ENCODE measurements at regions not wholly inside any gene's neighbourhood (a gene's known extent, or its start where the extent isn't known, plus 50 kb on each side); places are given as distances from the start of the nearest gene placed in this dataset.

DNA sequence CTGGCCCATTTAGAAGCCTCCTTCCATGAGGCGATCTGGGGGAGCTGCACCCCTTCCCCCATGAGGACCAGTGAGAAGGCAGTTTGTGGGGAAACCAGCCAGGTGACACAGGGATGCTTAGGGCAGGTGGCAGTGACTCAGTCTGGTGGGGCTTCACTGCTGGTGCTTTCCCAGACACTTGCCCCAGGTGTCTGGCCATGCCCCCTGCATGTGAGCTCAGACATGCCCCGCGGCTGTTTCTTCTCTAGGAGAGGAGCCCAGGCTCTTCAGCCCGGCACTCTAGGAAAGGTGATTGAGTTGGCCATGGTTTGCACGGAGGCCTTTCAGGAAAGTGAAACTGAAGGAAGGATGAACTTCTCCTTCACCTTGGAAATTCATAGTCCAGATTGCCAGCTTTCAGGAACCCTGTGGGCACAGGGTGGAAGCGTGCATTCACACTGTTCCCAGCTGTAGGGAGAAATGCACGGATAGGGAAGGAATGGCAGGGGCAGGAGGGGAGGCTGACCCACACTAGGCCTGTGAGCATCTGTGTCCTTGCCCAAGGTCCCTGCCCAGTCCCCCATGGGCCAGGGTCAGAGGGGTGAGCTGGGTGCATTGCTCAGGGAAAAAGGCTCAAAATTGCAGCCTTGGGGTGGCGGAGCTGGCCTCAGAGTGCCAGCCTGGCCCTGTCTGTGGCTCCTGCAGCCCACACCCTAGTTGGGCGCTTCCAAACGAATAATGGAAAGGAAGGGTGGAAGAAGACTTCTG is 359.1 kb downstream of the GLRX3 start:
- in situ Hi-C loops (cut with MboI; ENCODE audit: low pct_ligation_motif_present in 1 of 4, low pct_unique_long_range_greater_than_20kb in 1 of 4, low sequenced_read_pairs in 3 of 4) (no loop called here), intact Hi-C loops (cut with DNase I; ENCODE audit: low total_unique reads) (no loop called here)
- 63 to 83% methylated on average over 2 to 10 of the region's 10 CpGs for WGBS, 2 donors (ENCODE audit: low coverage in 1 of 2)
- Histone ChIP-seq H3K27ac (no peak overlapping the region), H3K36me3 (no peaks in the 10 kb centered on the region), H3K4me1 (no peaks in the 10 kb centered on the region), H3K4me3 (no peak overlapping the region), H3K27me3 (no peaks in the 10 kb centered on the region), H3K9me3 (no peaks in the 10 kb centered on the region)
- no peak for DNase-seq
- TF ChIP-seq POLR2AphosphoS5 (IDR thresholded peaks at IDR 0.05) (no peak), EP300 (IDR thresholded peaks at IDR 0.05; ENCODE audit: low read depth) (no peak), CTCF (IDR thresholded peaks at IDR 0.05) (no peak), POLR2A (IDR thresholded peaks at IDR 0.05) (no peak)

GRCh38 chr10:130495891-130496636 is 359.9 kb downstream of the GLRX3 start:
- Histone ChIP-seq H3K4me1 (no peaks in the 10 kb centered on the region), H3K36me3 (no peaks in the 10 kb centered on the region), H3K4me3 (no peak overlapping the region), H3K27ac (no peak overlapping the region), H3K9me3 (no peaks in the 10 kb centered on the region), H3K27me3 (no peaks in the 10 kb centered on the region)
- in situ Hi-C loops (cut with MboI; ENCODE audit: low pct_ligation_motif_present in 1 of 4, low pct_unique_long_range_greater_than_20kb in 1 of 4, low sequenced_read_pairs in 3 of 4) = no loop called here
- intact Hi-C loops (cut with DNase I; ENCODE audit: low total_unique reads) = no loop called here
- 79 to 86% methylated on average over 7 to 14 of the region's 14 CpGs for WGBS, 2 donors (ENCODE audit: low coverage in 1 of 2)
- TF ChIP-seq CTCF (IDR thresholded peaks at IDR 0.05) (no peak), EP300 (IDR thresholded peaks at IDR 0.05; ENCODE audit: low read depth) (no peak), POLR2A (IDR thresholded peaks at IDR 0.05) (no peak), POLR2AphosphoS5 (IDR thresholded peaks at IDR 0.05) (no peak)
- DNase-seq = no peak

DNA sequence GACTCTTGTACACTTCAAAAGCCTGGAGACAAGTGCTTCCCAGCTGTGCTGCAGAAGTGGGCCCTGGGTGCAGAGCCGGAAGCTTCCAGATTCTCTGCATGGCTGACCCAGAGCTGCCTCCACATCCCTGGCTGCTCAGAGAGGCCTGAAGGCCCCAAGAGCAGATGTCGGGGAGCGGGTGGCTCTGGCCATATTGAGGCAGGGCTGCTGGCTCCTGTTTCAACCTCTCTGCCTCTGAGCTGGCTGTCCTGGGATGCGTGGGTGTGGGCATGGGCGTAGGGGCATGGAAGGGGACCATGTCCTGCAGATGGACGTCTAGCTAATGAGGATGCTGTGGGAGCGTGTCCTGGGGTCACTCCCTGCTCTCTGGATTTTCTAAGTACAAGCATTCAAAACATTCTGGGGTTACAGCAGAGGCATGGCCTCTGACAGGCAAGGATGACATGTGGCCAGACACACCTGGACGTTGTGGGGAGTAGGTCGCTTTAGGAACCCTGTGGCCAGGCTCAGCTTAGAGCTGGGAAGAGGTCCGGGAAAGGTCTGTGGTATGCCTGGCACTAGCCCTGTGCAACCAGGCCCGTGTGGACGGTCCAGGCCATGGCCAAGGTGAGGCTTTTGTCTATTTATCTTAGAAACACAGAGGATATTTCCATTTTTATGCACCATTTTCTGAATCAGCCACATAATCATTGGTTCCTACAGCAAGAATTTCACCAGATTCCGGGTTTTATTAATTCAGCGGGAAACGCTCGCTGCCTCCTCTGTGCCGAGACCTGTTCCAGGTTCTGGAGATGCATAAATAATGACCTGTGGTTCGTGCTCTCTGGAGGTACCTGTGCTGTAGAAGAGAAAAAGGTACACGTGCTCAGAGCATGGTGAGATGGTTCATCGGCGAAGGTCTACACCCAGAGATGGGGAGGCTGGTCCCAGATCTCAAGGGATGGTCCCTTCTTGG is 361.1 kb downstream of the GLRX3 start:
- no peaks in the 10 kb centered on the region for H3K4me1 ChIP-seq
- no peak overlapping the region for H3K27ac ChIP-seq
- no peaks in the 10 kb centered on the region for H3K27me3 ChIP-seq
- no peaks in the 10 kb centered on the region for H3K36me3 ChIP-seq
- no peak overlapping the region for H3K4me3 ChIP-seq
- TF ChIP-seq POLR2AphosphoS5 (IDR thresholded peaks at IDR 0.05) (no peak), POLR2A (IDR thresholded peaks at IDR 0.05) (no peak), CTCF (IDR thresholded peaks at IDR 0.05) (no peak), EP300 (IDR thresholded peaks at IDR 0.05; ENCODE audit: low read depth) (no peak)
- intact Hi-C loops (cut with DNase I; ENCODE audit: low total_unique reads) (no loop called here), in situ Hi-C loops (cut with MboI; ENCODE audit: low pct_ligation_motif_present in 1 of 4, low pct_unique_long_range_greater_than_20kb in 1 of 4, low sequenced_read_pairs in 3 of 4) (no loop called here)
- WGBS, 2 donors (ENCODE audit: low coverage in 1 of 2) = 78 to 79% methylated on average over 6 to 21 of the region's 21 CpGs
- no peak for DNase-seq
- H3K9me3 ChIP-seq = no peaks in the 10 kb centered on the region

GRCh38 chr10:130498042-130498441 is 361.9 kb downstream of the GLRX3 start:
- H3K4me3 ChIP-seq = no peak overlapping the region
- H3K4me1 ChIP-seq = no peaks in the 10 kb centered on the region
- H3K27ac ChIP-seq = no peak overlapping the region
- no peak for DNase-seq
- intact Hi-C loops (cut with DNase I; ENCODE audit: low total_unique reads) (no loop called here), in situ Hi-C loops (cut with MboI; ENCODE audit: low pct_ligation_motif_present in 1 of 4, low pct_unique_long_range_greater_than_20kb in 1 of 4, low sequenced_read_pairs in 3 of 4) (no loop called here)
- no peaks in the 10 kb centered on the region for H3K9me3 ChIP-seq
- 68% methylated on average over 7 of the region's 7 CpGs; no CpG with 5 or more reads in 1 of the 2 donors for WGBS, 2 donors (ENCODE audit: low coverage in 1 of 2)
- TF ChIP-seq POLR2AphosphoS5 (IDR thresholded peaks at IDR 0.05) (no peak), EP300 (IDR thresholded peaks at IDR 0.05; ENCODE audit: low read depth) (no peak), CTCF (IDR thresholded peaks at IDR 0.05) (no peak), POLR2A (IDR thresholded peaks at IDR 0.05) (no peak)
- H3K36me3 ChIP-seq = no peaks in the 10 kb centered on the region
- no peaks in the 10 kb centered on the region for H3K27me3 ChIP-seq
